Endothelial cell of umbilical vein (primary cell): ENCODE measurements at regions not wholly inside any gene's neighbourhood (a gene's known extent, or its start where the extent isn't known, plus 50 kb on each side); places are given as distances from the start of the nearest gene placed in this dataset.

Source experiments
- BruUV-seq: library from RNA; stranded (reverse); fragments of 400-500 nt; replicated peaks from 2 replicates; lab custom pipeline; 2021; lab: Mats Ljungman, UMichigan
- CTCF ChIA-PET: fragments of 300-600, 350-600 bp; sonication (Branson Sonifier 250); formaldehyde crosslinking; loops from one replicate; lab custom pipeline; 2021; ENCODE audit warnings: antibody characterized with exemption, inconsistent platforms; lab: Charles Lee
- POLR2A ChIA-PET: fragments of 300-600, 350-600 bp; sonication (Branson Sonifier 250); formaldehyde crosslinking; loops from one replicate; lab custom pipeline; 2021; ENCODE audit warnings: antibody characterized with exemption, inconsistent platforms; lab: Charles Lee
- DNase-seq: peaks from one replicate; pipeline ENCODE4 v3.0.0-alpha.2; 2011; ENCODE audit warnings: low read depth, low spot score
- FAIRE-seq: peaks from 2 replicates; lab custom pipeline; 2011; peaks lifted over from hg19 to GRCh38; lab: Jason Lieb, UNC
- H2AFZ ChIP-seq: 2 replicates; pipeline ENCODE4 v1.6.0; 2012; ENCODE audit warnings: low read depth, low read length, control low read depth, inconsistent platforms
- H3K27ac ChIP-seq: 2 replicates; pipeline ENCODE4 v1.5.1; 2011; ENCODE audit warnings: low read depth, mild to moderate bottlenecking, control low read depth, low read length, moderate library complexity; ENCODE audit not compliant: insufficient read depth
- H3K27me3 ChIP-seq, 2 experiments: 2 replicates each; pipeline versions ENCODE4 v1.6.0 to v1.6.1; 2011; ENCODE audit warnings: low read length in 2 of 2, mixed read lengths in 1 of 2; ENCODE audit not compliant: control insufficient read depth in 2 of 2, insufficient read depth in 2 of 2
- H3K36me3 ChIP-seq, 2 experiments: 2 replicates in 1 of 2; 3 replicates in 1 of 2; pipeline ENCODE4 v1.5.1; 2011; ENCODE audit warnings: low read length in 2 of 2, mild to moderate bottlenecking in 1 of 2, moderate library complexity in 1 of 2; ENCODE audit not compliant: control insufficient read depth in 2 of 2, insufficient read depth in 2 of 2; ENCODE audit errors: extremely low read depth in 1 of 2
- H3K4me1 ChIP-seq: 3 replicates; pipeline ENCODE4 v1.5.1; 2011; ENCODE audit warnings: mild to moderate bottlenecking, low read length; ENCODE audit not compliant: control insufficient read depth, insufficient read depth; ENCODE audit errors: extremely low read depth
- H3K4me2 ChIP-seq: 2 replicates; pipeline ENCODE4 v1.6.1; 2011; ENCODE audit warnings: low read length, control low read depth, mixed read lengths; ENCODE audit not compliant: insufficient read depth
- H3K4me3 ChIP-seq, 3 experiments: fragments of 200-600 bp in 1 of 3; sonication (generic), shearing (Covaris generic) in 1 of 3; replicated peaks in 1 of 3; 2 replicates each; pipeline ENCODE4 v1.5.1; 2011 to 2016; ENCODE audit warnings: control low read depth in 3 of 3, low read length in 3 of 3, mild to moderate bottlenecking in 2 of 3, inconsistent platforms in 1 of 3, low read depth in 1 of 3, moderate library complexity in 1 of 3; ENCODE audit not compliant: insufficient read depth in 1 of 3
- H3K79me2 ChIP-seq: 2 replicates; pipeline ENCODE4 v1.6.0; 2012; ENCODE audit warnings: low read length, inconsistent platforms; ENCODE audit not compliant: control insufficient read depth, insufficient read depth
- H3K9ac ChIP-seq: replicated peaks from 2 replicates; pipeline ENCODE3; 2011; ENCODE audit warnings: low read length, control low read depth; ENCODE audit not compliant: insufficient read depth; ENCODE audit errors: extremely low read depth
- H3K9me1 ChIP-seq: replicated peaks from 3 replicates; pipeline ENCODE4 v1.6.0; 2011; ENCODE audit warnings: mild to moderate bottlenecking, low read length; ENCODE audit not compliant: control insufficient read depth, insufficient read depth; ENCODE audit errors: extremely low read depth
- H3K9me3 ChIP-seq: replicated peaks from 2 replicates; pipeline ENCODE4 v1.5.1; 2012; ENCODE audit warnings: low read length, inconsistent platforms; ENCODE audit not compliant: control insufficient read depth, insufficient read depth
- H4K20me1 ChIP-seq: replicated peaks from 2 replicates; pipeline ENCODE3; 2011; ENCODE audit warnings: mild to moderate bottlenecking, low read length; ENCODE audit not compliant: control insufficient read depth, insufficient read depth; ENCODE audit errors: extremely low read depth
- CTCF ChIP-seq, 2 donors: IDR thresholded peaks; 1 replicate in 1 of 2; 2 replicates in 1 of 2; pipeline ENCODE4 v1.5.1; 2011; ENCODE audit warnings: low read length in 2 of 2, mild to moderate bottlenecking in 2 of 2, moderate library complexity in 2 of 2, control low read depth in 1 of 2, inconsistent platforms in 1 of 2, low read depth in 1 of 2; ENCODE audit not compliant: insufficient read depth in 1 of 2; ENCODE audit errors: extremely low read depth in 1 of 2
- EZH2 ChIP-seq: IDR thresholded peaks from 2 replicates; pipeline ENCODE4 v1.6.1; 2012; ENCODE audit warnings: borderline replicate concordance, low read depth, mild to moderate bottlenecking, moderate library complexity, low read length, inconsistent platforms; ENCODE audit not compliant: severe bottlenecking
- FOS ChIP-seq: IDR thresholded peaks from 2 replicates; pipeline ENCODE4 v1.6.1; 2011; ENCODE audit warnings: mild to moderate bottlenecking, low read length, moderate library complexity, borderline replicate concordance; ENCODE audit not compliant: insufficient read depth
- GATA2 ChIP-seq: IDR thresholded peaks from 2 replicates; pipeline ENCODE4 v1.7.0; 2011; ENCODE audit warnings: low read depth, mild to moderate bottlenecking, moderate library complexity, mixed read lengths, low read length; ENCODE audit not compliant: insufficient read length, insufficient read depth
- JUN ChIP-seq: IDR thresholded peaks from 2 replicates; pipeline ENCODE4 v1.6.1; 2011; ENCODE audit warnings: borderline replicate concordance, low read depth; ENCODE audit not compliant: insufficient read length, insufficient read depth
- MAX ChIP-seq: IDR thresholded peaks from 2 replicates; pipeline ENCODE4 v1.6.1; 2011; ENCODE audit not compliant: insufficient read depth, insufficient read length
- MYC ChIP-seq: IDR thresholded peaks from one replicate; pipeline ENCODE4 v1.6.1; 2011; ENCODE audit warnings: mild to moderate bottlenecking, low read depth, low read length
- POLR2A ChIP-seq: IDR thresholded peaks from 2 replicates; pipeline ENCODE4 v1.6.1; 2012; ENCODE audit warnings: low read depth, mild to moderate bottlenecking, control low read depth, low read length
- POLR2AphosphoS5 ChIP-seq: IDR thresholded peaks from 2 replicates; pipeline ENCODE4 v1.6.1; 2012; ENCODE audit warnings: low read depth, mild to moderate bottlenecking, control low read depth, low read length, moderate library complexity; ENCODE audit not compliant: insufficient read depth
- dilution Hi-C: fragments of 300-500 bp; cut with MboI; formaldehyde crosslinking; loops from one replicate; pipeline ENCODE4 v1.15.0; 2019; ENCODE audit warnings: low sequenced_read_pairs; ENCODE audit not compliant: extremely low pct_ligation_motif_present
- intact Hi-C: fragments of 100-400 bp; cut with micrococcal nuclease; formaldehyde crosslinking; loops from one replicate; pipeline ENCODE4 v1.10.0; 2022

GRCh38 chr2:22377268-22377667, 1007.7 kb upstream of the KLHL29 start:
- Histone ChIP-seq H3K9ac (no peak overlapping the region), H3K4me2 (no peak overlapping the region), H2AFZ (no peak overlapping the region), H3K9me3 (peaks cover 3% of the 10 kb centered on the region), H3K36me3 (no peaks in the 10 kb centered on the region), H4K20me1 (no peaks in the 10 kb centered on the region), H3K27me3 (no peaks in the 10 kb centered on the region), H3K4me3 (no peak overlapping the region), H3K79me2 (no peaks in the 10 kb centered on the region), H3K9me1 (no peaks in the 10 kb centered on the region), H3K4me1 (no peaks in the 10 kb centered on the region), H3K27ac (no peak overlapping the region)
- ChIA-PET CTCF (no interaction called here), POLR2A (no interaction called here)
- no peak for DNase-seq
- intact Hi-C loops = no loop called here
- dilution Hi-C loops = no loop called here
- BruUV-seq = no TSS peak
- TF ChIP-seq MAX (no peak), CTCF (IDR thresholded peaks at IDR 0.05; ENCODE audit: extremely low read depth in 1 of 2, insufficient read depth in 1 of 2, low read depth in 1 of 2, low read length in 2 of 2) (no peak), JUN (no peak), GATA2 (no peak), POLR2A (no peak), MYC (no peak), FOS (no peak), EZH2 (no peak), POLR2AphosphoS5 (no peak)
- FAIRE-seq = no peak
